ENCODE measurements at regions not wholly inside any gene's neighbourhood (a gene's known extent, or its start where the extent isn't known, plus 50 kb on each side); places are given as distances from the start of the nearest gene placed in this dataset.

GRCh38 chr6:156028335-156029131 is 572.9 kb upstream of the NOX3 start:
- Histone ChIP-seq H2AFZ (peak overlapping the region; percentile 43; the same call in 1 of the 2 replicates), H4K20me1 (replicated peaks; ENCODE audit: insufficient read depth) (no peaks in the 10 kb centered on the region), H3K4me3 (no peak overlapping the region), H3K79me2 (replicated peaks; ENCODE audit: insufficient read depth) (no peaks in the 10 kb centered on the region), H3K27ac (ENCODE audit: low read depth) (no peak overlapping the region), H3K27me3 (ENCODE audit: insufficient read depth) (no peaks in the 10 kb centered on the region), H3K4me2 (no peak overlapping the region), H3K9me2 (ENCODE audit: insufficient read depth) (peaks cover 8% of the 10 kb centered on the region; the same call in 1 of the 2 replicates), H3K4me1 (ENCODE audit: insufficient read depth) (no peaks in the 10 kb centered on the region), H3K36me3 (ENCODE audit: insufficient read depth) (no peaks in the 10 kb centered on the region), H3F3A (replicated peaks; ENCODE audit: low read depth) (no peaks in the 10 kb centered on the region)
- no peak overlapping the region for H3K27ac Mint-ChIP-seq
- H3K36me3 Mint-ChIP-seq (ENCODE audit: low read depth) = peaks cover 29% of the 10 kb centered on the region
- peaks cover 40% of the 10 kb centered on the region for H3K9me3 Mint-ChIP-seq
- H3K4me3 Mint-ChIP-seq = no peak overlapping the region
- ATAC-seq = no peak
- TF ChIP-seq STAT1 (IDR thresholded peaks at IDR 0.05; ENCODE audit: unreplicated experiment) (no peak), NANOG (IDR thresholded peaks at IDR 0.05; ENCODE audit: borderline replicate concordance) (no peak), CTCF (conservative IDR thresholded peaks at IDR 0.05; ENCODE audit: low read depth in 2 of 2) (no peak), ZNF114 (CRISPR knock-in tag; IDR thresholded peaks at IDR 0.05) (no peak), JUNB (IDR thresholded peaks at IDR 0.05; ENCODE audit: unreplicated experiment) (no peak), ETS1 (IDR thresholded peaks at IDR 0.05) (no peak), POLR2AphosphoS5 (IDR thresholded peaks at IDR 0.05; ENCODE audit: low read depth) (no peak), REST (IDR thresholded peaks at IDR 0.05; ENCODE audit: unreplicated experiment) (no peak), CREB1 (CRISPR knock-in tag; IDR thresholded peaks at IDR 0.05; ENCODE audit: low read depth) (no peak), ZNF462 (CRISPR knock-in tag; IDR thresholded peaks at IDR 0.05) (no peak), ZNF331 (CRISPR knock-in tag; IDR thresholded peaks at IDR 0.05; ENCODE audit: low read depth) (no peak), EZH2 (IDR thresholded peaks at IDR 0.05; ENCODE audit: low read depth, unreplicated experiment) (no peak), EZH2phosphoT487 (IDR thresholded peaks at IDR 0.05; ENCODE audit: unreplicated experiment) (no peak)
- peaks cover 5% of the 10 kb centered on the region for H3K27me3 Mint-ChIP-seq (ENCODE audit: insufficient read depth, low read depth, poor library complexity)
- no peaks in the 10 kb centered on the region for H3K4me1 Mint-ChIP-seq
- DNase-seq (ENCODE audit: low spot score) = no peak

Data from GM23338 (cell line).